ENCODE measurements at regions not wholly inside any gene's neighbourhood (a gene's known extent, or its start where the extent isn't known, plus 50 kb on each side); places are given as distances from the start of the nearest gene placed in this dataset.

DNA sequence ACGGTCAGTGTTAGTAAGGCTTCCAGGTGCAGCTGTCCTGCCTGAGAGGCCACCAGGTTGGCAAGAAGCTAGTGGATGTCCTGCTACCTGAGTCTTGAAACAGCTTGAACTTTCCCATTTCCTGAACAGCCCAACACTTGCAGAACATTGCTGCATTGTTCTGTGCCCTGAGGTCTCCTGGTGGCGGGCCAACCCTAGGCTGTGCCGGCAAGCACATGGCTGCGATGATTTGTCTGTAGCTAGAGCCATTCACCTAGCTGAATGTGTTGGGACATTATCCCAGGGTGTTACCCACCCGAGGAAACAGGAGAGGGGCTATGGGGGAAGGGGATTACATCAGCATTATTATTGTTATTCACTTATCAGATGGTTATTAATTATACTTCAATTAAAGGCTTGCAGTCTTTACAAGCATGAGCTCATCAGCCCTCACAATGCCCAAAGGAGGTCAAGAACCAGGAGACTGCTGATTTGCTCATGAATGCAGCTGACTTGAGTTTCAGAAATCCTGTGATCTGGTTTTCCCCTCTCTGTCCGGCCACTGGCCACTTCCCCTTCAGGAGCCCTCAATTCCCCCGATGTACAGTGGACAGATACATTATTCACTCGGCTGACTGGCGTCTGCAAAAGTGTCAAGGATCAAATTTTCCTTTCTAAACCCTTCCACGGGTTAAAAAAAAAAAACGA is 187.6 kb upstream of the TSC22D1 start:
- no peak overlapping the region for H3K4me2 ChIP-seq (ENCODE audit: control insufficient read depth, extremely low read depth, insufficient read depth, low read depth, low read length)
- no peak overlapping the region for H3K27ac ChIP-seq (ENCODE audit: control insufficient read depth, insufficient read depth, low read length)
- no peaks in the 10 kb centered on the region for H3K36me3 ChIP-seq (ENCODE audit: control insufficient read depth in 2 of 2, extremely low read depth in 1 of 2, insufficient read depth in 2 of 2, low read length in 2 of 2)
- no peaks in the 10 kb centered on the region for H4K20me1 ChIP-seq (ENCODE audit: control insufficient read depth, extremely low read depth, insufficient read depth, low read length)
- peaks cover 54% of the 10 kb centered on the region for H3K4me1 ChIP-seq (ENCODE audit: control insufficient read depth, extremely low read depth, insufficient read depth, low read length)
- dilution Hi-C loops (cut with MboI; ENCODE audit: extremely low pct_ligation_motif_present, low sequenced_read_pairs): no loop called here
- H3K4me3 ChIP-seq (ENCODE audit: control insufficient read depth in 2 of 3, extremely low read depth in 1 of 3, insufficient read depth in 2 of 3, low read depth in 1 of 3, low read length in 3 of 3): no peak overlapping the region
- H3K27me3 ChIP-seq (ENCODE audit: control insufficient read depth, extremely low read depth, insufficient read depth, low read length): no peaks in the 10 kb centered on the region
- H2AFZ ChIP-seq (ENCODE audit: control insufficient read depth, low read length): peak overlapping the region; percentile 54
- no peaks in the 10 kb centered on the region for H3K9me3 ChIP-seq (ENCODE audit: control insufficient read depth, low read depth, low read length)
- H3K9ac ChIP-seq (ENCODE audit: control insufficient read depth, extremely low read depth, insufficient read depth, low read length): no peak overlapping the region
- no peak for DNase-seq (ENCODE audit: low read depth, low spot score)
- H3K79me2 ChIP-seq (ENCODE audit: control insufficient read depth, insufficient read depth, low read length): no peaks in the 10 kb centered on the region
- FAIRE-seq: peak; percentile 70
- H3K9me1 ChIP-seq (ENCODE audit: control insufficient read depth, extremely low read depth, insufficient read depth, low read length): no peaks in the 10 kb centered on the region
- TF ChIP-seq, protein P1, sequence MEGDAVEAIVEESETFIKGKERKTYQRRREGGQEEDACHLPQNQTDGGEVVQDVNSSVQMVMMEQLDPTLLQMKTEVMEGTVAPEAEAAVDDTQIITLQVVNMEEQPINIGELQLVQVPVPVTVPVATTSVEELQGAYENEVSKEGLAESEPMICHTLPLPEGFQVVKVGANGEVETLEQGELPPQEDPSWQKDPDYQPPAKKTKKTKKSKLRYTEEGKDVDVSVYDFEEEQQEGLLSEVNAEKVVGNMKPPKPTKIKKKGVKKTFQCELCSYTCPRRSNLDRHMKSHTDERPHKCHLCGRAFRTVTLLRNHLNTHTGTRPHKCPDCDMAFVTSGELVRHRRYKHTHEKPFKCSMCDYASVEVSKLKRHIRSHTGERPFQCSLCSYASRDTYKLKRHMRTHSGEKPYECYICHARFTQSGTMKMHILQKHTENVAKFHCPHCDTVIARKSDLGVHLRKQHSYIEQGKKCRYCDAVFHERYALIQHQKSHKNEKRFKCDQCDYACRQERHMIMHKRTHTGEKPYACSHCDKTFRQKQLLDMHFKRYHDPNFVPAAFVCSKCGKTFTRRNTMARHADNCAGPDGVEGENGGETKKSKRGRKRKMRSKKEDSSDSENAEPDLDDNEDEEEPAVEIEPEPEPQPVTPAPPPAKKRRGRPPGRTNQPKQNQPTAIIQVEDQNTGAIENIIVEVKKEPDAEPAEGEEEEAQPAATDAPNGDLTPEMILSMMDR (optimal IDR thresholded peaks at IDR 0.05 in 1 of 3, IDR thresholded peaks at IDR 0.05 in 1 of 3, conservative IDR thresholded peaks at IDR 0.05 in 1 of 3; ENCODE audit: extremely low read depth in 1 of 3, insufficient read depth in 2 of 3, low read length in 3 of 3): peak in 1 of 3 experiments; percentile 25
- no peak for TF ChIP-seq EZH2 (IDR thresholded peaks at IDR 0.05; ENCODE audit: low read length)

- H3K79me2 ChIP-seq (ENCODE audit: control insufficient read depth, insufficient read depth, low read length): no peaks in the 10 kb centered on the region
- peaks cover 54% of the 10 kb centered on the region for H3K4me1 ChIP-seq (ENCODE audit: control insufficient read depth, extremely low read depth, insufficient read depth, low read length)
- H3K9me1 ChIP-seq (ENCODE audit: control insufficient read depth, extremely low read depth, insufficient read depth, low read length): no peaks in the 10 kb centered on the region
- FAIRE-seq (peak; percentile 56), DNase-seq (ENCODE audit: low read depth, low spot score) (no peak)
- no peaks in the 10 kb centered on the region for H3K36me3 ChIP-seq (ENCODE audit: control insufficient read depth in 2 of 2, extremely low read depth in 1 of 2, insufficient read depth in 2 of 2, low read length in 2 of 2)
- no peak overlapping the region for H3K9ac ChIP-seq (ENCODE audit: control insufficient read depth, extremely low read depth, insufficient read depth, low read length)
- no peaks in the 10 kb centered on the region for H3K9me3 ChIP-seq (ENCODE audit: control insufficient read depth, low read depth, low read length)
- dilution Hi-C loops (cut with MboI; ENCODE audit: extremely low pct_ligation_motif_present, low sequenced_read_pairs): no loop called here
- no peak overlapping the region for H2AFZ ChIP-seq (ENCODE audit: control insufficient read depth, low read length)
- no peak overlapping the region for H3K4me2 ChIP-seq (ENCODE audit: control insufficient read depth, extremely low read depth, insufficient read depth, low read depth, low read length)
- H3K27me3 ChIP-seq (ENCODE audit: control insufficient read depth, extremely low read depth, insufficient read depth, low read length): no peaks in the 10 kb centered on the region
- H3K27ac ChIP-seq (ENCODE audit: control insufficient read depth, insufficient read depth, low read length): no peak overlapping the region
- no peaks in the 10 kb centered on the region for H4K20me1 ChIP-seq (ENCODE audit: control insufficient read depth, extremely low read depth, insufficient read depth, low read length)
- no peak overlapping the region for H3K4me3 ChIP-seq (ENCODE audit: control insufficient read depth in 2 of 3, extremely low read depth in 1 of 3, insufficient read depth in 2 of 3, low read depth in 1 of 3, low read length in 3 of 3)
- TF ChIP-seq, protein P1 (optimal IDR thresholded peaks at IDR 0.05 in 1 of 3, IDR thresholded peaks at IDR 0.05 in 1 of 3, conservative IDR thresholded peaks at IDR 0.05 in 1 of 3; ENCODE audit: extremely low read depth in 1 of 3, insufficient read depth in 2 of 3, low read length in 3 of 3): no peak
- no peak for TF ChIP-seq EZH2 (IDR thresholded peaks at IDR 0.05; ENCODE audit: low read length)
These were observed 186.8 kb upstream of the TSC22D1 start for GRCh38 chr13:44762911-44763310.

All from keratinocyte (primary cell).